SK-N-SH (cell line): ENCODE measurements at regions not wholly inside any gene's neighbourhood (a gene's known extent, or its start where the extent isn't known, plus 50 kb on each side); places are given as distances from the start of the nearest gene placed in this dataset.

Experiments used
- CTCF ChIA-PET: fragments of 300-600, 350-600 bp; formaldehyde crosslinking; extraction: SDS; loops from one replicate; lab custom pipeline; 2021; lab: Yijun Ruan, JAX
- POLR2A ChIA-PET: fragments of 350-600 bp; sonication (Branson Sonifier 250); formaldehyde crosslinking; extraction: SDS; loops from one replicate; lab custom pipeline; 2020; ENCODE audit warnings: antibody characterized with exemption, inconsistent platforms; lab: Yijun Ruan, JAX
- DNase-seq: peaks from one replicate; pipeline ENCODE4 v3.0.0; 2012
- H2AFZ ChIP-seq: fragments of 200-600 bp; sonication (generic); 2 replicates; pipeline ENCODE4 v1.8.1; 2016; ENCODE audit warnings: antibody characterized with exemption, mild to moderate bottlenecking, low read depth
- H3F3A ChIP-seq: fragments of 200-600 bp; sonication (generic); replicated peaks from 2 replicates; pipeline ENCODE3; 2016; ENCODE audit warnings: antibody characterized with exemption, mild to moderate bottlenecking; ENCODE audit not compliant: insufficient read depth
- H3K27ac ChIP-seq, 2 experiments: fragments of 200-500 bp in 1 of 2; fragments of 200-600 bp in 1 of 2; sonication (Bioruptor generic) in 1 of 2; sonication (generic), shearing (Covaris generic) in 1 of 2; 2 replicates each; pipeline versions ENCODE4 v1.5.1 to v1.6.1; 2014 to 2016; ENCODE audit warnings: low read depth in 2 of 2, inconsistent platforms in 1 of 2, low read length in 1 of 2, mild to moderate bottlenecking in 1 of 2, mixed read lengths in 1 of 2
- H3K27me3 ChIP-seq: fragments of 200-600 bp; sonication (generic), shearing (Covaris generic); 2 replicates; pipeline ENCODE4 v1.6.1; 2016; ENCODE audit warnings: mixed run types; ENCODE audit not compliant: insufficient read depth
- H3K36me3 ChIP-seq, 2 experiments: fragments of 200-500 bp in 1 of 2; fragments of 200-600 bp in 1 of 2; sonication (Bioruptor generic) in 1 of 2; sonication (generic) in 1 of 2; replicated peaks in 1 of 2; 2 replicates each; pipeline versions ENCODE3 to v1.5.1; 2014 to 2016; ENCODE audit warnings: low read length in 1 of 2, mild to moderate bottlenecking in 1 of 2; ENCODE audit not compliant: insufficient read depth in 2 of 2, control insufficient read depth in 1 of 2
- H3K4me1 ChIP-seq, 2 experiments: fragments of 200-500 bp in 1 of 2; fragments of 200-600 bp in 1 of 2; sonication (Bioruptor generic) in 1 of 2; sonication (generic), shearing (Covaris generic) in 1 of 2; 2 replicates each; pipeline versions ENCODE4 v1.5.1 to v1.6.1; 2014 to 2016; ENCODE audit warnings: low read depth in 1 of 2, low read length in 1 of 2, mixed run types in 1 of 2; ENCODE audit not compliant: insufficient read depth in 2 of 2, control insufficient read depth in 1 of 2
- H3K4me2 ChIP-seq: fragments of 200-600 bp; sonication (generic), shearing (Covaris generic); 2 replicates; pipeline ENCODE4 v1.6.1; 2017; ENCODE audit warnings: mixed run types
- H3K4me3 ChIP-seq, 2 experiments: fragments of 200-500 bp in 1 of 2; fragments of 200-600 bp in 1 of 2; sonication (Bioruptor generic) in 1 of 2; sonication (generic), shearing (Covaris generic) in 1 of 2; 2 replicates each; pipeline versions ENCODE4 v1.5.1 to v1.8.1; 2014 to 2016; ENCODE audit warnings: low read depth in 2 of 2, inconsistent platforms in 1 of 2, low read length in 1 of 2, mild to moderate bottlenecking in 1 of 2, mixed read lengths in 1 of 2, moderate library complexity in 1 of 2
- H3K79me2 ChIP-seq: fragments of 200-600 bp; sonication (generic); 2 replicates; pipeline ENCODE4 v1.8.1; 2017; ENCODE audit warnings: mild to moderate bottlenecking; ENCODE audit not compliant: insufficient read depth
- H3K9ac ChIP-seq: fragments of 200-600 bp; sonication (generic); 2 replicates; pipeline ENCODE4 v1.6.1; 2017; ENCODE audit warnings: mixed run types
- H3K9me2 ChIP-seq: fragments of 200-600 bp; sonication (generic); 2 replicates; pipeline ENCODE4 v1.6.1; 2017; ENCODE audit warnings: mixed run types
- H3K9me3 ChIP-seq: fragments of 200-600 bp; sonication (generic); 2 replicates; pipeline ENCODE4 v1.6.1; 2017; ENCODE audit warnings: mixed run types, mild to moderate bottlenecking, moderate library complexity
- H4K20me1 ChIP-seq: fragments of 200-600 bp; sonication (generic); 2 replicates; pipeline ENCODE4 v1.6.1; 2017; ENCODE audit warnings: mild to moderate bottlenecking, mixed run types; ENCODE audit not compliant: insufficient read depth
- CTCF ChIP-seq: fragments of 200-600 bp; sonication (generic); IDR thresholded peaks from 2 replicates; pipeline ENCODE4 v1.6.1; 2017; ENCODE audit warnings: antibody characterized with exemption, mild to moderate bottlenecking, moderate library complexity
- GATA2 ChIP-seq: sonication (generic); formaldehyde crosslinking; IDR thresholded peaks from 2 replicates; pipeline ENCODE4 v1.5.0; 2020; ENCODE audit warnings: mild to moderate bottlenecking, missing genetic modification reagents
- IRF3 ChIP-seq: fragments of 150-350 bp; IDR thresholded peaks from 2 replicates; pipeline ENCODE4 v1.6.1; 2016; ENCODE audit warnings: mild to moderate bottlenecking, low read depth, low read length
- RAD21 ChIP-seq: IDR thresholded peaks from 2 replicates; pipeline ENCODE4 v1.6.1; 2012; ENCODE audit warnings: mild to moderate bottlenecking, low read length
- REST ChIP-seq: IDR thresholded peaks from 2 replicates; pipeline ENCODE4 v1.6.1; 2012; ENCODE audit warnings: mild to moderate bottlenecking, low read depth, low read length, moderate library complexity
- SIN3A ChIP-seq: IDR thresholded peaks from 2 replicates; pipeline ENCODE4 v1.6.1; 2012; ENCODE audit warnings: low read depth, mild to moderate bottlenecking, low read length, moderate library complexity, borderline replicate concordance
- SMC3 ChIP-seq: IDR thresholded peaks from 2 replicates; pipeline ENCODE4 v1.6.1; 2012; ENCODE audit warnings: low read depth, low read length, improper control_type of control experiment
- TAF1 ChIP-seq: IDR thresholded peaks from 2 replicates; pipeline ENCODE4 v1.6.1; 2012; ENCODE audit warnings: low read depth, mild to moderate bottlenecking, low read length, moderate library complexity, borderline replicate concordance
- YY1 ChIP-seq: IDR thresholded peaks from 2 replicates; pipeline ENCODE4 v1.4.0; 2012; ENCODE audit warnings: low read depth, mild to moderate bottlenecking
- ZBTB33 ChIP-seq: IDR thresholded peaks from 2 replicates; pipeline ENCODE4 v1.4.0; 2012; ENCODE audit warnings: low read depth, borderline replicate concordance
- WGBS: methylation state at CpG from one replicate; pipeline ENCODE4 v1.1.6; 2017; ENCODE audit warnings: low lambda C conversion rate; 5-methylcytosine and 5-hydroxymethylcytosine counted together

GRCh38 chr3:59429198-59429597 is 379.4 kb upstream of the CFAP20DC start (continued):
- TF ChIP-seq IRF3 (no peak), CTCF (no peak), ZBTB33 (no peak), SMC3 (no peak), TAF1 (no peak)

- no peak for DNase-seq
- no peak overlapping the region for H3K9ac ChIP-seq
- POLR2A ChIA-PET = no interaction called here
- H3K9me2 ChIP-seq = no peaks in the 10 kb centered on the region
- no peaks in the 10 kb centered on the region for H3F3A ChIP-seq
- no peaks in the 10 kb centered on the region for H4K20me1 ChIP-seq
- H3K27ac ChIP-seq = no peak overlapping the region
- H3K4me2 ChIP-seq = no peak overlapping the region
- no peaks in the 10 kb centered on the region for H3K36me3 ChIP-seq
- H3K79me2 ChIP-seq = no peaks in the 10 kb centered on the region
- CTCF ChIA-PET = interaction anchor here (1.3 kb wide), 1 partner anchor 9 kb away, joined by 3 read pairs; no protein-coding TSS in a partner anchor
- H3K9me3 ChIP-seq = no peaks in the 10 kb centered on the region
- H2AFZ ChIP-seq = no peak overlapping the region
- no peaks in the 10 kb centered on the region; a peak in 1 of 4 replicates for H3K4me1 ChIP-seq
- TF ChIP-seq RAD21 = no peak
- no peak for TF ChIP-seq SIN3A
- TF ChIP-seq, all 33 proteins: peak for 0
- Histone ChIP-seq H3K27me3 (no peaks in the 10 kb centered on the region), H3K4me3 (no peak overlapping the region)
- WGBS = 70% methylated on average over 10 of the region's 10 CpGs
Measured at GRCh38 chr3:59426821-59427565, 377.2 kb upstream of the CFAP20DC start.

- H3K27me3 ChIP-seq = no peaks in the 10 kb centered on the region
- TF ChIP-seq REST (no peak), YY1 (no peak), GATA2 (CRISPR knock-in tag) (no peak), RAD21 (no peak)
- H3K4me2 ChIP-seq = no peak overlapping the region
- H3K4me3 ChIP-seq = no peak overlapping the region
- no peak overlapping the region for H3K9ac ChIP-seq
- no peak overlapping the region for H3K27ac ChIP-seq
- no peaks in the 10 kb centered on the region for H3K9me2 ChIP-seq
- no peaks in the 10 kb centered on the region for H3K36me3 ChIP-seq
- POLR2A ChIA-PET = no interaction called here
- no peaks in the 10 kb centered on the region; a peak in 1 of 4 replicates for H3K4me1 ChIP-seq
- 62% methylated on average over 5 of the region's 5 CpGs for WGBS
- CTCF ChIA-PET = interaction anchor here (1.4 kb wide), 1 partner anchor 18 kb away, joined by 4 read pairs; no protein-coding TSS in a partner anchor
- no peaks in the 10 kb centered on the region for H4K20me1 ChIP-seq
- DNase-seq = no peak
- H3F3A ChIP-seq = no peaks in the 10 kb centered on the region
- no peak overlapping the region for H2AFZ ChIP-seq
- no peaks in the 10 kb centered on the region for H3K9me3 ChIP-seq
- H3K79me2 ChIP-seq = no peaks in the 10 kb centered on the region
Measured at GRCh38 chr3:59425942-59426341, 376.1 kb upstream of the CFAP20DC start.
